ENCODE measurements at regions not wholly inside any gene's neighbourhood (a gene's known extent, or its start where the extent isn't known, plus 50 kb on each side); places are given as distances from the start of the nearest gene placed in this dataset.

DNA sequence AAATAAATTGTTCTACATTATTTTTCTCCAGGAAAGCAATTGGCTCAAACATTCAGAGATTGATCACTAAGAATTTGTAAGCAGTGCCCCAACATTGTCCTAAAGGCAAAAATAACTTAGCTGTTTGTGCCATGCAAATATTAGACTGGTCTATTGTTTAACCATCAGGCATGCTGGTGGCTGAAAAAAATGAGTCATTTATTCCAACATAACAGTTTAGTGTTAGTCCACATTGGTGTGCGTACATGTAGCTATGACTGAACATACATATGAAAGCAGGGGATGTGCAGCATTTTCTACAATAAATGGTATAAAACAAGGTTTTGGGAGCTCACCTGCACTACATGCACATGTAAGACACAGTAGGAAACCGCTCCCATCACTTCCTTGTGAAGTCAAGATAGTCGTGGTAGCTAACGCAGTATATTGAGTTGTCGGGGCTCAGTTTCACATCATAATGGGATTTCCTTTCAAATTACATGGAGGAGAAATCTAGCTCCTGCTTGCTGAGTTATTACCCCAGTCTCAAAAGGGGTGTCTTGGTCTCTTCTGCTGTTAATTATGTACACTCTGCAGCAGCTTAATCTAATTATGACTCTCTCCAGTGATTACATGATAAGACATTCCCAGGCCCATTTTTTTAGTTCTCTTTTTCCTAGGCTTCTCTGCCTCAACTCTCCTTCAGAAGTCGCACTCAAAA lies 199.4 kb downstream of the LYPLAL1 start:
- no peak for TF ChIP-seq POLR2A (IDR thresholded peaks at IDR 0.05)
- TF ChIP-seq, protein P1, sequence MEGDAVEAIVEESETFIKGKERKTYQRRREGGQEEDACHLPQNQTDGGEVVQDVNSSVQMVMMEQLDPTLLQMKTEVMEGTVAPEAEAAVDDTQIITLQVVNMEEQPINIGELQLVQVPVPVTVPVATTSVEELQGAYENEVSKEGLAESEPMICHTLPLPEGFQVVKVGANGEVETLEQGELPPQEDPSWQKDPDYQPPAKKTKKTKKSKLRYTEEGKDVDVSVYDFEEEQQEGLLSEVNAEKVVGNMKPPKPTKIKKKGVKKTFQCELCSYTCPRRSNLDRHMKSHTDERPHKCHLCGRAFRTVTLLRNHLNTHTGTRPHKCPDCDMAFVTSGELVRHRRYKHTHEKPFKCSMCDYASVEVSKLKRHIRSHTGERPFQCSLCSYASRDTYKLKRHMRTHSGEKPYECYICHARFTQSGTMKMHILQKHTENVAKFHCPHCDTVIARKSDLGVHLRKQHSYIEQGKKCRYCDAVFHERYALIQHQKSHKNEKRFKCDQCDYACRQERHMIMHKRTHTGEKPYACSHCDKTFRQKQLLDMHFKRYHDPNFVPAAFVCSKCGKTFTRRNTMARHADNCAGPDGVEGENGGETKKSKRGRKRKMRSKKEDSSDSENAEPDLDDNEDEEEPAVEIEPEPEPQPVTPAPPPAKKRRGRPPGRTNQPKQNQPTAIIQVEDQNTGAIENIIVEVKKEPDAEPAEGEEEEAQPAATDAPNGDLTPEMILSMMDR (IDR thresholded peaks at IDR 0.05): no peak
